Trophoblast cell (in vitro differentiated cells and primary cell): ENCODE measurements at regions not wholly inside any gene's neighbourhood (a gene's known extent, or its start where the extent isn't known, plus 50 kb on each side); places are given as distances from the start of the nearest gene placed in this dataset.

Experiments
- DNase-seq, 2 donors: peaks; one replicate each; pipeline ENCODE4 v3.0.0-alpha.2; 2016
- H2AFZ ChIP-seq: 2 replicates; pipeline ENCODE4 v1.6.1; 2013; ENCODE audit warnings: low read length, moderate library complexity, mild to moderate bottlenecking; ENCODE audit not compliant: insufficient read depth, poor library complexity
- H2AK5ac ChIP-seq: 2 replicates; pipeline ENCODE4 v1.6.1; 2013; ENCODE audit warnings: mild to moderate bottlenecking, low read length
- H2BK120ac ChIP-seq: 2 replicates; pipeline ENCODE4 v1.6.1; 2013; ENCODE audit warnings: low read length, mild to moderate bottlenecking, moderate library complexity; ENCODE audit not compliant: insufficient read depth, poor library complexity
- H2BK12ac ChIP-seq: 2 replicates; pipeline ENCODE4 v1.6.1; 2013; ENCODE audit warnings: mild to moderate bottlenecking, low read length, moderate library complexity
- H2BK5ac ChIP-seq: 2 replicates; pipeline ENCODE4 v1.6.1; 2013; ENCODE audit warnings: low read length, low read depth, moderate library complexity, mild to moderate bottlenecking; ENCODE audit not compliant: poor library complexity
- H3K14ac ChIP-seq: 2 replicates; pipeline ENCODE4 v1.6.1; 2013; ENCODE audit warnings: mild to moderate bottlenecking, low read length
- H3K18ac ChIP-seq: 2 replicates; pipeline ENCODE4 v1.6.1; 2013; ENCODE audit warnings: mild to moderate bottlenecking, low read length
- H3K23ac ChIP-seq: 2 replicates; pipeline ENCODE4 v1.6.1; 2013; ENCODE audit warnings: low read length
- H3K27ac ChIP-seq: 2 replicates; pipeline ENCODE4 v1.5.1; 2013; ENCODE audit warnings: low read depth, mild to moderate bottlenecking, inconsistent platforms, low read length, moderate library complexity
- H3K27me3 ChIP-seq: 2 replicates; pipeline ENCODE4 v1.6.1; 2013; ENCODE audit warnings: inconsistent platforms, mild to moderate bottlenecking, low read length, moderate library complexity; ENCODE audit not compliant: insufficient read depth
- H3K36me3 ChIP-seq, 2 experiments: 1 replicate in 1 of 2; 2 replicates in 1 of 2; pipeline ENCODE4 v1.6.1; 2013; ENCODE audit warnings: low read length in 2 of 2, mild to moderate bottlenecking in 2 of 2, moderate library complexity in 1 of 2; ENCODE audit not compliant: insufficient read depth in 2 of 2, control insufficient read depth in 1 of 2
- H3K4ac ChIP-seq: 2 replicates; pipeline ENCODE4 v1.6.1; 2013; ENCODE audit warnings: low read depth, mild to moderate bottlenecking, low read length, moderate library complexity
- H3K4me1 ChIP-seq, 2 experiments: 1 replicate in 1 of 2; 2 replicates in 1 of 2; pipeline ENCODE4 v1.6.1; 2013; ENCODE audit warnings: low read length in 2 of 2, mild to moderate bottlenecking in 2 of 2, moderate library complexity in 1 of 2; ENCODE audit not compliant: insufficient read depth in 2 of 2, control insufficient read depth in 1 of 2
- H3K4me2 ChIP-seq: 2 replicates; pipeline ENCODE4 v1.6.1; 2013; ENCODE audit warnings: inconsistent platforms, mild to moderate bottlenecking, low read length, moderate library complexity
- H3K4me3 ChIP-seq: 2 replicates; pipeline ENCODE4 v1.5.1; 2013; ENCODE audit warnings: mild to moderate bottlenecking, low read depth, low read length, inconsistent platforms
- H3K79me1 ChIP-seq: one replicate; pipeline ENCODE4 v1.6.1; 2013; ENCODE audit warnings: low read length
- H3K79me2 ChIP-seq: 2 replicates; pipeline ENCODE4 v1.6.1; 2013; ENCODE audit warnings: low read length, mild to moderate bottlenecking; ENCODE audit not compliant: control insufficient read depth, insufficient read depth, poor library complexity
- H3K9ac ChIP-seq: 2 replicates; pipeline ENCODE4 v1.6.1; 2013; ENCODE audit warnings: mild to moderate bottlenecking, low read length
- H3K9me3 ChIP-seq: 2 replicates; pipeline ENCODE4 v1.6.1; 2013; ENCODE audit warnings: low read depth, mild to moderate bottlenecking, control low read depth, inconsistent platforms, low read length; ENCODE audit not compliant: insufficient read depth
- H4K12ac ChIP-seq: 2 replicates; pipeline ENCODE4 v1.6.1; 2013; ENCODE audit warnings: low read depth, mild to moderate bottlenecking, low read length, moderate library complexity
- H4K8ac ChIP-seq: 2 replicates; pipeline ENCODE4 v1.6.1; 2013; ENCODE audit warnings: low read depth, mild to moderate bottlenecking, low read length, moderate library complexity
- H4K91ac ChIP-seq: one replicate; pipeline ENCODE4 v1.6.1; 2013; ENCODE audit warnings: low read depth, mild to moderate bottlenecking, low read length, moderate library complexity
- WGBS: extraction: QIAGEN DNeasy Blood & Tissue Kit; methylation state at CpG from one replicate; pipeline ENCODE4 v1.1.7; 2013; ENCODE audit warnings: missing lambda C conversion rate; ENCODE audit not compliant: insufficient read length, insufficient coverage; ENCODE audit errors: extremely low coverage; 5-methylcytosine and 5-hydroxymethylcytosine counted together

DNA sequence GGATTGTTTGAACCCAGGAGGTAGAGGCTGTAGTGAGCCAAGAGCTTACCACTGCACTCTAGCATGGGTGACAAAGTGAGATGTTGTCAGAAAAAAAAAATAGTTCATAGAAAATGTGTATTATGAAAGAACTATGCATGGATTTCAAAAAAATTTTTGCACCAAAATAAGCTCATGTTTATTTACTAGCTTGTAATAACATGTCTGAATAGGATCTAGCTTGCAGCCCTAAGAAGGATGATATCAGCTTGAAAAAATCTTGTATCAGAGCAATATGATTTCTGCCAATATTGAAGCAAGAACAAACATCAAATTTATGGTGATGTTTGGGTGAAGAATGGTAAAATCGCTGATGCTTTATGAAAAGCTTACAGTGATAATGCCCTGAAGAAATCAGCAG lies 97.0 kb upstream of the RFX8 start:
- H3K9ac ChIP-seq = no peak overlapping the region
- DNase-seq = no peak
- no peak overlapping the region for H4K8ac ChIP-seq
- H3K14ac ChIP-seq = no peak overlapping the region
- H2AK5ac ChIP-seq = no peak overlapping the region
- no peak overlapping the region for H3K27ac ChIP-seq
- no peak overlapping the region for H3K4me3 ChIP-seq
- no peak overlapping the region for H4K12ac ChIP-seq
- H3K18ac ChIP-seq = no peak overlapping the region
- H3K79me2 ChIP-seq = no peaks in the 10 kb centered on the region
- no peak overlapping the region for H3K23ac ChIP-seq
- no peak overlapping the region for H2BK5ac ChIP-seq
- H3K79me1 ChIP-seq = no peaks in the 10 kb centered on the region
- H3K4ac ChIP-seq = no peak overlapping the region
- H3K36me3 ChIP-seq = no peaks in the 10 kb centered on the region
- no peak overlapping the region for H3K4me2 ChIP-seq
- H2AFZ ChIP-seq = no peak overlapping the region
- no peaks in the 10 kb centered on the region for H3K27me3 ChIP-seq
- H3K4me1 ChIP-seq = no peaks in the 10 kb centered on the region
- no peak overlapping the region for H4K91ac ChIP-seq
- H2BK12ac ChIP-seq = no peak overlapping the region
- H3K9me3 ChIP-seq = peaks cover 1% of the 10 kb centered on the region
- WGBS = no CpG with 5 or more reads among the region's 1 CpG
- no peak overlapping the region for H2BK120ac ChIP-seq

DNA sequence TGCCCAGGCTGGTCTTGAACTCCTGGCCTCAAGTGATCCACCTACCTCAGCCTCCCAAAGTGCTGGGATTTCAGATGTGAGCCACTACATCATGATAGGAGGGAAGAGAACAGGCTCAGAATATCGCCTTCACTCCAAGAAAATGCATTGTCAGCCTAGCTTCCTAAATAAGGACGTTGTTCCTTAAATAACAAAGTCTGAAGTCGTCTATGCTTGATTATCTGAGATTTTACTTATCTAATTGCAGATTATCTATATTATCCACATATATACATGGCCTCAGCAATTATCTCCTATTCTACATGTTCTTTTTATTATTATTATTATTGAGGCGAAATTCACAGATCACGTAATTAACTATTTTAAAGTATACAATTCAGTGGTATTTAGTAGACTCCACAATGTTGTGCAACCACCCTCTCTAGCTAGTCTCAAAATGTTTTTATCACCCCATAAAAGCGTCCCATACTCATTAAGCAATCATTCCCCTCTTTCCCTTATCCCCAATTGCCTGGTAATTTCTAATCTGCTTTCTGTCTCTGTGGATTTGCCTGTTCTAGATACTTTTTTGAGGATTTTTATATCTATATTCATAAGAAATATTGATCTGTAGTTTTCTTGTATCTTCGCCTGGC lies 95.1 kb upstream of the RFX8 start:
- H3K79me1 ChIP-seq = no peaks in the 10 kb centered on the region
- DNase-seq = no peak
- H4K8ac ChIP-seq = no peak overlapping the region
- no peak overlapping the region for H3K4ac ChIP-seq
- H2BK5ac ChIP-seq = no peak overlapping the region
- H3K14ac ChIP-seq = no peak overlapping the region
- H4K91ac ChIP-seq = no peak overlapping the region
- H4K12ac ChIP-seq = no peak overlapping the region
- H3K4me1 ChIP-seq = no peaks in the 10 kb centered on the region
- no CpG with 5 or more reads among the region's 7 CpGs for WGBS
- no peaks in the 10 kb centered on the region for H3K27me3 ChIP-seq
- no peak overlapping the region for H2AK5ac ChIP-seq
- no peaks in the 10 kb centered on the region for H3K9me3 ChIP-seq
- no peak overlapping the region for H3K23ac ChIP-seq
- no peak overlapping the region for H3K4me2 ChIP-seq
- H3K36me3 ChIP-seq = no peaks in the 10 kb centered on the region
- no peak overlapping the region for H2BK12ac ChIP-seq
- no peak overlapping the region for H2BK120ac ChIP-seq
- no peak overlapping the region for H3K4me3 ChIP-seq
- no peaks in the 10 kb centered on the region for H3K79me2 ChIP-seq
- no peak overlapping the region for H2AFZ ChIP-seq
- H3K27ac ChIP-seq = no peak overlapping the region
- no peak overlapping the region for H3K18ac ChIP-seq
- H3K9ac ChIP-seq = no peak overlapping the region

DNA sequence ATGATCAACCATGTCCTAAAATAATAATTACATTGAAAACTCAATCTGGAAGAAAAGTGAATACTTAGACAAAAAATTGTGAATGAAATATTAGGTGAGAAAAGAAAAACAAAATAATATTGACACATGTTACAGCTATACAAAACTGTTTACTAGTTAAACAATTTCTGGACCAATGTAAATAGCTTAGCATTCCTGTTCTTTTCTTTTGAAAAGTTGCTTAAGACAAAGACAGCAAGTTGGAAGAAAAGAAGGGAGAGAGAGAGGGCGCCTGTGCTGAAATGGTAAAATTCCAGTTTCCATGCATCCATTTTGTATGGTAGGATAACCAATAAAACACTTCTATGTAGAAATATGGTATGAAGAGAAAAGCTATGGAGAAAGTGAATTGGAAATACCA lies 94.1 kb upstream of the RFX8 start:
- Histone ChIP-seq H4K91ac (no peak overlapping the region), H2BK5ac (no peak overlapping the region), H3K14ac (no peak overlapping the region), H2AFZ (no peak overlapping the region), H3K4me1 (no peaks in the 10 kb centered on the region), H3K9me3 (no peaks in the 10 kb centered on the region), H2AK5ac (no peak overlapping the region), H3K27ac (no peak overlapping the region), H3K79me2 (no peaks in the 10 kb centered on the region), H3K4me3 (no peak overlapping the region), H2BK12ac (no peak overlapping the region), H3K4ac (no peak overlapping the region), H4K12ac (no peak overlapping the region), H4K8ac (no peak overlapping the region), H3K4me2 (no peak overlapping the region), H3K23ac (no peak overlapping the region), H3K18ac (no peak overlapping the region), H3K36me3 (no peaks in the 10 kb centered on the region), H3K79me1 (no peaks in the 10 kb centered on the region), H3K27me3 (no peaks in the 10 kb centered on the region), H3K9ac (no peak overlapping the region), H2BK120ac (no peak overlapping the region)
- WGBS = no CpG with 5 or more reads among the region's 1 CpG
- no peak for DNase-seq

DNA sequence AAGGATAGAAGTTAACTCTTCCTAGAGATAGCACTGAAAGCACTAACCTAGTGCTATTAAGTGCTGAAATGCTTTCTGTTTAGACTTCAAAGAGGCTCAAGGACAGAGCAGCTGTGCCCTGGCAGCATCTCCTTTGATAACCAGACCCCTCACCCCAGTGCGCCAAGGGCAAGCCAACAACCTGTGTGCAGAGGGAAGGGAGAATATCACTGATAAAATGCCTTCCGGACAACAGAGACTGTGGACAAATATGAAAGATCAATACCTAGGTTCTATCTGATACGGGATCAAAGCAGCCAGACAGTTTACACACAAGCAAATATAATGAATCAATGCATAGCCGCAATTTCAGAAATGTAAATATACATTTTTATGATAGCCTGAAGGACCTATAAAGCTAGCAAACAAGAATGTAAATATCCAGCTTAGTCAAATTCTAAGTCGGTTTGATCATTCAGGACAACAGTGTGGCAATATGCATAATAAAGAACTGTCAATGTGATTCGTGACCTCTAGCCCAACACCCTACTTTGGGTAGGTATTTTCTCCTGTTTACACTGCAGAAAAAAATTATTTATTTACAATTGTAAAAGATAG lies 91.8 kb upstream of the RFX8 start:
- Histone ChIP-seq H3K27me3 (no peaks in the 10 kb centered on the region), H4K12ac (no peak overlapping the region), H3K4me3 (no peak overlapping the region), H3K27ac (no peak overlapping the region), H2BK12ac (no peak overlapping the region), H3K9ac (no peak overlapping the region), H3K36me3 (no peaks in the 10 kb centered on the region), H3K4me2 (no peak overlapping the region), H3K4ac (no peak overlapping the region), H2AK5ac (no peak overlapping the region), H3K4me1 (no peaks in the 10 kb centered on the region), H3K9me3 (no peaks in the 10 kb centered on the region), H3K79me1 (no peaks in the 10 kb centered on the region), H4K91ac (no peak overlapping the region), H2BK120ac (no peak overlapping the region), H4K8ac (no peak overlapping the region), H2AFZ (no peak overlapping the region), H3K23ac (no peak overlapping the region), H2BK5ac (no peak overlapping the region), H3K18ac (no peak overlapping the region), H3K79me2 (no peaks in the 10 kb centered on the region), H3K14ac (no peak overlapping the region)
- DNase-seq = peak in 1 of 2 donors; percentile 39
- WGBS = no CpG with 5 or more reads among the region's 6 CpGs
